ENCODE measurements at regions not wholly inside any gene's neighbourhood (a gene's known extent, or its start where the extent isn't known, plus 50 kb on each side); places are given as distances from the start of the nearest gene placed in this dataset.
"Not testable (repeated sequence)": the region's sequence is repeated elsewhere in the genome, so short reads cannot be mapped to it uniquely, and the experiment has no call there.

DNA sequence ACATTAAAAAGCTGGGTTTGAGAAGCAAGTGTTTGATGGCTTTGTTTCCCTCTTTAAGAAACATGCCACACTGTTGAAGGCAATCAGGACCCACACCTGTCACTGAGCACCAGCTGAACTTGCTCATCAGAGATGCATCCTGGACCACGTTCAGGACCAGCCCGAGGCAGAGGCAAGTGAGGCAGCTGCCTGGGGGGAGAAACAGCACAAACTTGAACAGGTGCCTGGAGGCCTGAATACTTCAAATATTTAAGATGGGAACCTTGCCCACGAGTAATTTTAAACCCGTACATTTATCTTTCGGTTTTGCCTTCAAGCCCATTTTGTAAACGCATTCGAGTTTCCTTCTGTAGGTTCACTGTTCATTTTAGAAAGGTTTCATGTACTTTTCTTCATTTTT is 421.3 kb downstream of the NYAP2 start:
- Histone ChIP-seq H3K9me3 (ENCODE audit: severe bottlenecking) (no peaks in the 10 kb centered on the region), H3K27ac (no peak overlapping the region), H3K4me3 (ENCODE audit: low read depth, low read length) (no peak overlapping the region), H3K36me3 (no peaks in the 10 kb centered on the region), H3K27me3 (ENCODE audit: insufficient read depth, low read depth, severe bottlenecking) (no peaks in the 10 kb centered on the region)
- TF ChIP-seq, protein P1, sequence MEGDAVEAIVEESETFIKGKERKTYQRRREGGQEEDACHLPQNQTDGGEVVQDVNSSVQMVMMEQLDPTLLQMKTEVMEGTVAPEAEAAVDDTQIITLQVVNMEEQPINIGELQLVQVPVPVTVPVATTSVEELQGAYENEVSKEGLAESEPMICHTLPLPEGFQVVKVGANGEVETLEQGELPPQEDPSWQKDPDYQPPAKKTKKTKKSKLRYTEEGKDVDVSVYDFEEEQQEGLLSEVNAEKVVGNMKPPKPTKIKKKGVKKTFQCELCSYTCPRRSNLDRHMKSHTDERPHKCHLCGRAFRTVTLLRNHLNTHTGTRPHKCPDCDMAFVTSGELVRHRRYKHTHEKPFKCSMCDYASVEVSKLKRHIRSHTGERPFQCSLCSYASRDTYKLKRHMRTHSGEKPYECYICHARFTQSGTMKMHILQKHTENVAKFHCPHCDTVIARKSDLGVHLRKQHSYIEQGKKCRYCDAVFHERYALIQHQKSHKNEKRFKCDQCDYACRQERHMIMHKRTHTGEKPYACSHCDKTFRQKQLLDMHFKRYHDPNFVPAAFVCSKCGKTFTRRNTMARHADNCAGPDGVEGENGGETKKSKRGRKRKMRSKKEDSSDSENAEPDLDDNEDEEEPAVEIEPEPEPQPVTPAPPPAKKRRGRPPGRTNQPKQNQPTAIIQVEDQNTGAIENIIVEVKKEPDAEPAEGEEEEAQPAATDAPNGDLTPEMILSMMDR (IDR thresholded peaks at IDR 0.05; ENCODE audit: low read depth, low read length): no peak
- no peak for DNase-seq

DNA sequence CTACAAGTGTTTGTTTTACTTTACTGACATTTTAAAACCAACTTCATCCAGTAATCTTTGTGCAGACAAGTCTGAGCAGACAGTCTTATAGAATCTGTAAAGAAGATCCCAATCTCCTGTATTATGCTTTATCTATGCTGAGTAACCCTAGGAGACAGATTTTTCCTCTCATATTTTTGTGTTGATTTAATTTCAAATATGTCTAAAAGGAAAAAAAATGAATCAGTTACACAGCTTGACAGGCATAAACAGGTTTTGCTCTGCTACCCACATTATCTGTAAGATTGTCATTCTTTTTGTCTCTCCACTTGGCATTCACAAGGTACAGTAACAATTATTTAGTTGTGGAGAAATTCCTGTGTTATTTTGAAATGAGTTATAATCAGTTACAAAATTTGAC is 415.0 kb downstream of the NYAP2 start:
- Histone ChIP-seq H3K4me3 (ENCODE audit: low read depth, low read length) (no peak overlapping the region), H3K36me3 (no peaks in the 10 kb centered on the region), H3K27ac (no peak overlapping the region), H3K9me3 (ENCODE audit: severe bottlenecking) (no peaks in the 10 kb centered on the region), H3K27me3 (ENCODE audit: insufficient read depth, low read depth, severe bottlenecking) (no peaks in the 10 kb centered on the region)
- TF ChIP-seq, protein P1 (IDR thresholded peaks at IDR 0.05; ENCODE audit: low read depth, low read length): no peak
- DNase-seq: no peak

- Histone ChIP-seq H3K36me3 (no peaks in the 10 kb centered on the region), H3K4me3 (ENCODE audit: low read depth, low read length) (no peak overlapping the region), H3K9me3 (ENCODE audit: severe bottlenecking) (no peaks in the 10 kb centered on the region), H3K27ac (no peak overlapping the region), H3K27me3 (ENCODE audit: insufficient read depth, low read depth, severe bottlenecking) (no peaks in the 10 kb centered on the region)
- DNase-seq: no peak
- TF ChIP-seq, protein P1 (IDR thresholded peaks at IDR 0.05; ENCODE audit: low read depth, low read length): no peak
Measured at GRCh38 chr2:225806105-225806504, 406.6 kb downstream of the NYAP2 start.

DNA sequence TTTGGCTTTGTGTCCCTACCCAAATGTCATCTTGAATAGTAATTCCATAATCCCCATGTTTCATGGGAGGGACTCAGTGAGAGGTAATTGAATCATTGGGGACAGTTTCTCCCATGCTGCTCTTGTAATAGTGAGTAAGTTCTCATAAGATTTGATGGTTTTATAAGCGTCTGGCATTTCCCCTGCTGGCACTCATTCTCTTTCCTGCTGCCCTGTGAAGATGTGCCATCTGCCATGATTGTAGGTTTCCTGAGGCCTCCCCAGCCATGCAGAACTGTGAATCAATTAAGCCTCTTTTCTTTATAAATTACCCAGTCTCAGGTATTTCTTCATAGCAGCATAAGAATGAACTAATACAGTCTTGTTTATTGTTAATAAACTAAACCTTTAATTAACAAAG is 402.6 kb downstream of the NYAP2 start:
- peak; percentile 16 for DNase-seq

DNA sequence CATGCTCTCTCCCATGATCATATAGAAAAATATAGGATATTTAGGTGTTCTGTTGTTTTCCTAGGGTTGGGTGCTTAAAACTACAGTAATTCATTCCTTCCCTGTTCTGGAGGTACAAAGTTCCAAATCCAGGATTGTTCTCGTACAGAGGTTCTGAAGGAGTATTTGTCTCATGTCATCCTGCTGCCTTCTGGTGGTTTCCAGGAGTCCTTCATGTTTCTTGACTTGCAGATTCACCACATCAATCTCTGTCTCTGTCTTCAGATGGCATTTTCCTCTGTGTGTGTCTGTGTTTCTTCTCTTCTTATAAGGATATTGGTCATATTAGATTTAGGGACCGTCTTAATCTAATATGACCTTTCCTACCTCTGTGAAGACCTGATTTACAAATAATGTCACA is 397.9 kb downstream of the NYAP2 start:
- no peak for DNase-seq
- Histone ChIP-seq H3K27ac (no peak overlapping the region), H3K36me3 (no peaks in the 10 kb centered on the region), H3K27me3 (ENCODE audit: insufficient read depth, low read depth, severe bottlenecking) (no peaks in the 10 kb centered on the region), H3K9me3 (ENCODE audit: severe bottlenecking) (no peaks in the 10 kb centered on the region), H3K4me3 (ENCODE audit: low read depth, low read length) (no peak overlapping the region)
- TF ChIP-seq, protein P1 (IDR thresholded peaks at IDR 0.05; ENCODE audit: low read depth, low read length): no peak

More for the DNA sequence above, 402.6 kb downstream of the NYAP2 start:
- not testable (repeated sequence) for H3K27ac ChIP-seq; H3K9me3 ChIP-seq (ENCODE audit: severe bottlenecking); H3K4me3 ChIP-seq (ENCODE audit: low read depth, low read length); H3K27me3 ChIP-seq (ENCODE audit: insufficient read depth, low read depth, severe bottlenecking); H3K36me3 ChIP-seq

- H3K27ac ChIP-seq: no peak overlapping the region
- TF ChIP-seq, protein P1 (IDR thresholded peaks at IDR 0.05; ENCODE audit: low read depth, low read length): no peak
- H3K9me3 ChIP-seq (ENCODE audit: severe bottlenecking): no peaks in the 10 kb centered on the region
- no peaks in the 10 kb centered on the region for H3K27me3 ChIP-seq (ENCODE audit: insufficient read depth, low read depth, severe bottlenecking)
- no peak for DNase-seq
- H3K36me3 ChIP-seq: no peaks in the 10 kb centered on the region
- no peak overlapping the region for H3K4me3 ChIP-seq (ENCODE audit: low read depth, low read length)
Measured at GRCh38 chr2:225794652-225795400, 395.3 kb downstream of the NYAP2 start.

Measured in WERI-Rb-1 (cell line).